22Rv1 (cell line): ENCODE measurements at regions not wholly inside any gene's neighbourhood (a gene's known extent, or its start where the extent isn't known, plus 50 kb on each side); places are given as distances from the start of the nearest gene placed in this dataset.

Experiments used
- CTCF ChIP-seq: fragments of 450-650 bp; IDR thresholded peaks from 2 replicates; pipeline ENCODE4 v1.5.1; 2017; ENCODE audit warnings: mild to moderate bottlenecking
- ZFX ChIP-seq: fragments of 450-650 bp; IDR thresholded peaks from 2 replicates; pipeline ENCODE4 v1.6.1; 2017; ENCODE audit warnings: antibody characterized with exemption, borderline replicate concordance

GRCh38 chr3:168533600-168533999 is 437.9 kb upstream of the GOLIM4 start:
- TF ChIP-seq CTCF (no peak), ZFX (no peak)
